Effector memory CD8-positive, alpha-beta T cell (primary cell): ENCODE measurements at regions not wholly inside any gene's neighbourhood (a gene's known extent, or its start where the extent isn't known, plus 50 kb on each side); places are given as distances from the start of the nearest gene placed in this dataset.

ENCODE experiments used
- ATAC-seq: fragments of 150-1000 bp; cut with Tn5 transposase; replicated peaks from 2 replicates; pipeline ENCODE4 v1.10.0; 2021; ENCODE audit warnings: mild to moderate bottlenecking, moderate library complexity
- DNase-seq, 3 experiments: peaks; one replicate each; pipeline ENCODE4 v3.0.0; 2021
- H3K27ac Mint-ChIP-seq, 2 donors: one replicate each; pipeline ENCODE4 v1.8.0; 2022; ENCODE audit warnings: mild to moderate bottlenecking in 2 of 2, mixed read lengths in 2 of 2, moderate library complexity in 2 of 2
- H3K27me3 Mint-ChIP-seq, 2 donors: one replicate each; pipeline ENCODE4 v1.8.0; 2022; ENCODE audit warnings: mixed read lengths in 2 of 2
- H3K36me3 Mint-ChIP-seq: one replicate; pipeline ENCODE4 v1.8.0; 2022; ENCODE audit warnings: mild to moderate bottlenecking, moderate library complexity, mixed read lengths; ENCODE audit not compliant: insufficient read depth
- H3K4me1 Mint-ChIP-seq, 2 donors: one replicate each; pipeline ENCODE4 v1.8.0; 2022; ENCODE audit warnings: low read depth in 2 of 2, mixed read lengths in 2 of 2
- H3K4me3 Mint-ChIP-seq, 2 donors: one replicate each; pipeline ENCODE4 v1.8.0; 2022; ENCODE audit warnings: mild to moderate bottlenecking in 2 of 2, mixed read lengths in 2 of 2, moderate library complexity in 2 of 2
- H3K9me3 Mint-ChIP-seq, 2 donors: one replicate each; pipeline ENCODE4 v1.8.0; 2022; ENCODE audit warnings: mixed read lengths in 2 of 2

GRCh38 chr5:28219539-28219938, 1181.2 kb upstream of the CDH9 start:
- peaks cover 4 to 10% of the 10 kb centered on the region in 2 donors for H3K9me3 Mint-ChIP-seq
- H3K27me3 Mint-ChIP-seq, result no peaks in the 10 kb centered on the region
- DNase-seq, result no peak
- H3K4me3 Mint-ChIP-seq, result no peak overlapping the region
- no peaks in the 10 kb centered on the region for H3K4me1 Mint-ChIP-seq
- H3K36me3 Mint-ChIP-seq, result no peaks in the 10 kb centered on the region
- H3K27ac Mint-ChIP-seq, result no peak overlapping the region
- ATAC-seq, result no peak

- DNase-seq, result no peak
- peaks cover 6 to 19% of the 10 kb centered on the region in 2 donors for H3K9me3 Mint-ChIP-seq
- H3K4me1 Mint-ChIP-seq, result no peaks in the 10 kb centered on the region
- ATAC-seq, result no peak
- no peak overlapping the region for H3K4me3 Mint-ChIP-seq
- no peaks in the 10 kb centered on the region for H3K36me3 Mint-ChIP-seq
- no peak overlapping the region for H3K27ac Mint-ChIP-seq
- no peaks in the 10 kb centered on the region for H3K27me3 Mint-ChIP-seq
Observed at GRCh38 chr5:28217695-28218094, 1179.3 kb upstream of the CDH9 start.

- H3K4me3 Mint-ChIP-seq, result no peak overlapping the region
- H3K4me1 Mint-ChIP-seq, result no peaks in the 10 kb centered on the region
- no peak for DNase-seq
- no peaks in the 10 kb centered on the region for H3K36me3 Mint-ChIP-seq
- no peak overlapping the region for H3K27ac Mint-ChIP-seq
- ATAC-seq, result peak; percentile 63
- no peaks in the 10 kb centered on the region for H3K27me3 Mint-ChIP-seq
- H3K9me3 Mint-ChIP-seq, result peaks cover 6 to 19% of the 10 kb centered on the region in 2 donors
Observed at GRCh38 chr5:28216939-28217360, 1178.6 kb upstream of the CDH9 start.

- no peaks in the 10 kb centered on the region for H3K4me1 Mint-ChIP-seq
- DNase-seq (no peak), ATAC-seq (no peak)
- peaks cover 6 to 17% of the 10 kb centered on the region in 2 donors for H3K9me3 Mint-ChIP-seq
- H3K27ac Mint-ChIP-seq, result no peak overlapping the region
- H3K4me3 Mint-ChIP-seq, result no peak overlapping the region
- H3K27me3 Mint-ChIP-seq, result no peaks in the 10 kb centered on the region
- H3K36me3 Mint-ChIP-seq, result no peaks in the 10 kb centered on the region
Observed at GRCh38 chr5:28215091-28215490, 1176.7 kb upstream of the CDH9 start.

- H3K4me1 Mint-ChIP-seq, result no peaks in the 10 kb centered on the region
- DNase-seq, result no peak
- H3K27me3 Mint-ChIP-seq, result no peaks in the 10 kb centered on the region
- no peak overlapping the region for H3K4me3 Mint-ChIP-seq
- no peak for ATAC-seq
- H3K9me3 Mint-ChIP-seq, result peaks cover 3 to 12% of the 10 kb centered on the region in 2 donors
- no peaks in the 10 kb centered on the region for H3K36me3 Mint-ChIP-seq
- H3K27ac Mint-ChIP-seq, result no peak overlapping the region
Observed at GRCh38 chr5:28214292-28214691, 1175.9 kb upstream of the CDH9 start.

GRCh38 chr5:28208356-28208755, 1170.0 kb upstream of the CDH9 start:
- H3K36me3 Mint-ChIP-seq, result no peaks in the 10 kb centered on the region
- H3K9me3 Mint-ChIP-seq, result peaks cover 3 to 6% of the 10 kb centered on the region in 2 donors
- no peaks in the 10 kb centered on the region for H3K27me3 Mint-ChIP-seq
- DNase-seq (no peak), ATAC-seq (no peak)
- no peak overlapping the region for H3K27ac Mint-ChIP-seq
- H3K4me1 Mint-ChIP-seq, result no peaks in the 10 kb centered on the region
- H3K4me3 Mint-ChIP-seq, result no peak overlapping the region

- no peaks in the 10 kb centered on the region for H3K4me1 Mint-ChIP-seq
- H3K9me3 Mint-ChIP-seq, result peaks cover 2 to 16% of the 10 kb centered on the region in 2 donors
- H3K4me3 Mint-ChIP-seq, result no peak overlapping the region
- no peaks in the 10 kb centered on the region for H3K27me3 Mint-ChIP-seq
- ATAC-seq (no peak), DNase-seq (no peak)
- H3K36me3 Mint-ChIP-seq, result no peaks in the 10 kb centered on the region
- no peak overlapping the region for H3K27ac Mint-ChIP-seq
Observed at GRCh38 chr5:28190011-28190410, 1151.6 kb upstream of the CDH9 start.

GRCh38 chr5:28174691-28175090, 1136.3 kb upstream of the CDH9 start:
- Mint-ChIP-seq H3K27ac (no peak overlapping the region), H3K36me3 (no peaks in the 10 kb centered on the region), H3K4me3 (no peak overlapping the region), H3K27me3 (no peaks in the 10 kb centered on the region), H3K9me3 (peaks cover 7 to 9% of the 10 kb centered on the region in 2 donors), H3K4me1 (no peaks in the 10 kb centered on the region)
- no peak for ATAC-seq
- DNase-seq, result no peak

- Mint-ChIP-seq H3K9me3 (peaks cover 0 to 7% of the 10 kb centered on the region in 2 donors), H3K27ac (no peak overlapping the region), H3K4me3 (no peak overlapping the region), H3K4me1 (no peaks in the 10 kb centered on the region), H3K36me3 (no peaks in the 10 kb centered on the region), H3K27me3 (no peaks in the 10 kb centered on the region)
- ATAC-seq (no peak), DNase-seq (no peak)
Observed at GRCh38 chr5:28165096-28165495, 1126.7 kb upstream of the CDH9 start.

- DNase-seq, result no peak
- H3K27ac Mint-ChIP-seq, result no peak overlapping the region
- no peaks in the 10 kb centered on the region for H3K4me1 Mint-ChIP-seq
- no peak overlapping the region for H3K4me3 Mint-ChIP-seq
- H3K9me3 Mint-ChIP-seq, result peaks cover 5 to 7% of the 10 kb centered on the region in 2 donors
- ATAC-seq, result no peak
- H3K27me3 Mint-ChIP-seq, result no peaks in the 10 kb centered on the region
- H3K36me3 Mint-ChIP-seq, result no peaks in the 10 kb centered on the region
Observed at GRCh38 chr5:28164568-28164967, 1126.2 kb upstream of the CDH9 start.

GRCh38 chr5:28156981-28157380, 1118.6 kb upstream of the CDH9 start:
- no peak overlapping the region for H3K27ac Mint-ChIP-seq
- ATAC-seq (no peak), DNase-seq (no peak)
- no peaks in the 10 kb centered on the region for H3K27me3 Mint-ChIP-seq
- no peaks in the 10 kb centered on the region for H3K36me3 Mint-ChIP-seq
- no peak overlapping the region for H3K4me3 Mint-ChIP-seq
- peaks cover 10 to 11% of the 10 kb centered on the region in 2 donors for H3K9me3 Mint-ChIP-seq
- H3K4me1 Mint-ChIP-seq, result no peaks in the 10 kb centered on the region

- H3K36me3 Mint-ChIP-seq, result no peaks in the 10 kb centered on the region
- H3K27ac Mint-ChIP-seq, result no peak overlapping the region
- ATAC-seq, result no peak
- H3K4me3 Mint-ChIP-seq, result no peak overlapping the region
- peaks cover 7 to 10% of the 10 kb centered on the region in 2 donors for H3K9me3 Mint-ChIP-seq
- no peak for DNase-seq
- no peaks in the 10 kb centered on the region for H3K4me1 Mint-ChIP-seq
- H3K27me3 Mint-ChIP-seq, result no peaks in the 10 kb centered on the region
Observed at GRCh38 chr5:28143519-28143918, 1105.1 kb upstream of the CDH9 start.

- Mint-ChIP-seq H3K4me3 (no peak overlapping the region), H3K27me3 (no peaks in the 10 kb centered on the region), H3K4me1 (no peaks in the 10 kb centered on the region), H3K9me3 (peaks cover 20 to 21% of the 10 kb centered on the region in 2 donors), H3K36me3 (no peaks in the 10 kb centered on the region), H3K27ac (no peak overlapping the region)
- ATAC-seq (no peak), DNase-seq (no peak)
Observed at GRCh38 chr5:28132151-28132550, 1093.8 kb upstream of the CDH9 start.

GRCh38 chr5:28117691-28118090, 1079.3 kb upstream of the CDH9 start:
- Mint-ChIP-seq H3K36me3 (no peaks in the 10 kb centered on the region), H3K27ac (no peak overlapping the region), H3K9me3 (peaks cover 8 to 10% of the 10 kb centered on the region in 2 donors), H3K4me3 (no peak overlapping the region), H3K4me1 (no peaks in the 10 kb centered on the region), H3K27me3 (no peaks in the 10 kb centered on the region)
- DNase-seq (no peak), ATAC-seq (no peak)

- Mint-ChIP-seq H3K36me3 (no peaks in the 10 kb centered on the region), H3K27me3 (no peaks in the 10 kb centered on the region), H3K4me3 (no peak overlapping the region), H3K9me3 (peaks cover 7 to 10% of the 10 kb centered on the region in 2 donors), H3K4me1 (no peaks in the 10 kb centered on the region), H3K27ac (no peak overlapping the region)
- no peak for DNase-seq
- ATAC-seq, result no peak
Observed at GRCh38 chr5:28117273-28117672, 1078.9 kb upstream of the CDH9 start.
